GM12878 (cell line): ENCODE measurements at regions not wholly inside any gene's neighbourhood (a gene's known extent, or its start where the extent isn't known, plus 50 kb on each side); places are given as distances from the start of the nearest gene placed in this dataset.

Experiments
- ATAC-seq: fragments of 200-7000 bp; cut with Tn5 transposase; 3 replicates; pipeline ENCODE4 v1.9.1; 2020; ENCODE audit warnings: mild to moderate bottlenecking, moderate library complexity
- BruUV-seq: library from RNA; stranded (reverse); fragments of 400-500 nt; replicated peaks from 2 replicates; lab custom pipeline; 2021; lab: Mats Ljungman, UMichigan
- CTCF ChIA-PET: fragments of 300-600 bp; sonication (Branson Sonifier 250); formaldehyde crosslinking; extraction: SDS; loops from one replicate; lab custom pipeline; 2021; ENCODE audit warnings: inconsistent platforms; lab: Yijun Ruan, JAX
- POLR2A ChIA-PET: fragments of 350-600 bp; formaldehyde crosslinking; extraction: SDS; loops from one replicate; lab custom pipeline; 2021; ENCODE audit warnings: inconsistent platforms; lab: Charles Lee
- RAD21 ChIA-PET: fragments of 300-600 bp; sonication (Branson Sonifier 250); formaldehyde crosslinking; loops from one replicate; lab custom pipeline; 2023; ENCODE audit warnings: antibody characterized with exemption; ENCODE audit not compliant: unreplicated experiment; lab: Charles Lee
- SMC1A ChIA-PET: fragments of 300-600 bp; sonication (Branson Sonifier 250); formaldehyde crosslinking; loops from one replicate; lab custom pipeline; 2023; ENCODE audit not compliant: unreplicated experiment, uncharacterized antibody; lab: Charles Lee
- DNase-seq: peaks from one replicate; pipeline ENCODE4 v3.0.0-alpha.2; 2011; ENCODE audit warnings: low read depth, low spot score
- FAIRE-seq: peaks from 3 replicates; lab custom pipeline; 2011; peaks lifted over from hg19 to GRCh38; lab: Jason Lieb, UNC
- H2AFZ ChIP-seq: 2 replicates; pipeline ENCODE4 v1.6.0; 2011; ENCODE audit warnings: low read depth, low read length, control low read depth; ENCODE audit not compliant: control insufficient read depth
- H3K27ac ChIP-seq: 2 replicates; pipeline ENCODE4 v1.5.1; 2011; ENCODE audit warnings: control low read depth; ENCODE audit not compliant: control insufficient read depth, insufficient read depth
- H3K27me3 ChIP-seq, 2 experiments: replicated peaks in 1 of 2; 2 replicates each; pipeline versions ENCODE4 v1.6.0 to v1.6.1; 2011; ENCODE audit warnings: low read length in 1 of 2; ENCODE audit not compliant: control insufficient read depth in 2 of 2, insufficient read depth in 2 of 2
- H3K36me3 ChIP-seq, 2 experiments: 2 replicates each; pipeline ENCODE4 v1.5.1; 2011; ENCODE audit warnings: low read length in 1 of 2; ENCODE audit not compliant: control insufficient read depth in 2 of 2, insufficient read depth in 2 of 2
- H3K4me1 ChIP-seq: 2 replicates; pipeline ENCODE4 v1.6.1; 2011; ENCODE audit warnings: mild to moderate bottlenecking, low read length, moderate library complexity, mixed read lengths; ENCODE audit not compliant: control insufficient read depth, insufficient read depth
- H3K4me2 ChIP-seq: 2 replicates; pipeline ENCODE4 v1.6.0; 2011; ENCODE audit warnings: control low read depth; ENCODE audit not compliant: control insufficient read depth, insufficient read depth
- H3K4me3 ChIP-seq: fragments of 200-600 bp; sonication (generic); 2 replicates; pipeline ENCODE4 v1.5.1; 2016
- H3K79me2 ChIP-seq: 2 replicates; pipeline ENCODE4 v1.6.0; 2011; ENCODE audit warnings: low read length; ENCODE audit not compliant: control insufficient read depth, insufficient read depth
- H3K9ac ChIP-seq: 2 replicates; pipeline ENCODE4 v1.8.0; 2011; ENCODE audit warnings: low read length, control low read depth, mixed read lengths; ENCODE audit not compliant: control insufficient read depth, insufficient read depth
- H3K9me3 ChIP-seq: replicated peaks from 3 replicates; pipeline ENCODE4 v1.5.1; 2011; ENCODE audit warnings: mild to moderate bottlenecking, low read length; ENCODE audit not compliant: control insufficient read depth, insufficient read depth
- H4K20me1 ChIP-seq: 2 replicates; pipeline ENCODE4 v1.6.0; 2011; ENCODE audit not compliant: control insufficient read depth, insufficient read depth
- CHD1 ChIP-seq: IDR thresholded peaks from 2 replicates; pipeline ENCODE4 v1.6.1; 2012; ENCODE audit warnings: low read depth, low read length, improper control_type of control experiment
- DPF2 ChIP-seq: fragments of 450-650 bp; IDR thresholded peaks from 2 replicates; pipeline ENCODE4 v1.6.1; 2017; ENCODE audit warnings: mild to moderate bottlenecking
- GATAD2B ChIP-seq: fragments of 450-650 bp; conservative IDR thresholded peaks from 2 replicates; pipeline ENCODE4 v1.6.1; 2017; ENCODE audit warnings: low read depth, mild to moderate bottlenecking, moderate library complexity
- IRF5 ChIP-seq: fragments of 450-650 bp; IDR thresholded peaks from 2 replicates; pipeline ENCODE4 v1.6.1; 2017; ENCODE audit warnings: borderline replicate concordance
- MEF2A ChIP-seq: IDR thresholded peaks from 2 replicates; pipeline ENCODE4 v1.6.1; 2011; ENCODE audit warnings: low read depth, mild to moderate bottlenecking, low read length, moderate library complexity; ENCODE audit not compliant: insufficient read depth
- NBN ChIP-seq: fragments of 450-650 bp; IDR thresholded peaks from 2 replicates; pipeline ENCODE4 v1.6.1; 2016
- NR2F1 ChIP-seq: fragments of 450-650 bp; conservative IDR thresholded peaks from 2 replicates; pipeline ENCODE4 v1.6.1; 2017; ENCODE audit warnings: mild to moderate bottlenecking
- POU2F2 ChIP-seq: IDR thresholded peaks from 3 replicates; pipeline ENCODE4 v1.6.1; 2011; ENCODE audit warnings: low read depth, mild to moderate bottlenecking, low read length, borderline replicate concordance
- SIX5 ChIP-seq: IDR thresholded peaks from 2 replicates; pipeline ENCODE4 v1.6.1; 2011; ENCODE audit warnings: mild to moderate bottlenecking, low read depth, low read length, moderate library complexity; ENCODE audit not compliant: severe bottlenecking
- ZBTB33 ChIP-seq: fragments of 450-650 bp; IDR thresholded peaks from 2 replicates; pipeline ENCODE4 v1.6.1; 2017; ENCODE audit warnings: mild to moderate bottlenecking
- ZBTB40 ChIP-seq: fragments of 450-650 bp; IDR thresholded peaks from 2 replicates; pipeline ENCODE4 v1.6.1; 2016; ENCODE audit warnings: mild to moderate bottlenecking, moderate library complexity, borderline replicate concordance
- ZNF207 ChIP-seq: fragments of 450-650 bp; IDR thresholded peaks from 2 replicates; pipeline ENCODE4 v1.6.1; 2014; ENCODE audit warnings: antibody characterized with exemption, mild to moderate bottlenecking, borderline replicate concordance
- WGBS: methylation state at CpG from one replicate; pipeline ENCODE4 v1.1.6; 2016; ENCODE audit warnings: low lambda C conversion rate; ENCODE audit not compliant: insufficient replicate concordance, insufficient coverage; ENCODE audit errors: missing lambda C conversion rate; 5-methylcytosine and 5-hydroxymethylcytosine counted together
- in situ Hi-C: fragments of 300-500 bp; cut with MboI; formaldehyde crosslinking; loops from 9 replicates; pipeline ENCODE4 v1.14.3; 2018; ENCODE audit warnings: mixed read lengths
- intact Hi-C: fragments of 100-400 bp; cut with micrococcal nuclease; formaldehyde crosslinking; loops from one replicate; pipeline ENCODE4 v1.14.2; 2022; ENCODE audit not compliant: unreplicated experiment

GRCh38 chr6:153272201-153272980, 141.3 kb upstream of the RGS17 start (continued):
- no peak for TF ChIP-seq GATAD2B
- TF ChIP-seq CHD1 = no peak

GRCh38 chr6:153263489-153263888, 132.4 kb upstream of the RGS17 start:
- 13% methylated on average over 5 of the region's 5 CpGs for WGBS
- no peaks in the 10 kb centered on the region for H3K79me2 ChIP-seq
- no peaks in the 10 kb centered on the region; a peak in 1 of 4 replicates for H3K27me3 ChIP-seq
- intact Hi-C loops = no loop called here
- BruUV-seq = no TSS peak
- POLR2A ChIA-PET = no interaction called here
- H3K27ac ChIP-seq = no peak overlapping the region
- H3K9me3 ChIP-seq = no peaks in the 10 kb centered on the region
- in situ Hi-C loops = no loop called here
- H3K4me3 ChIP-seq = no peak overlapping the region
- no peaks in the 10 kb centered on the region for H3K4me1 ChIP-seq
- SMC1A ChIA-PET = interaction anchor here (0.7 kb wide), 1 partner anchor 33 kb away, joined by 3 read pairs; no protein-coding TSS in a partner anchor
- TF ChIP-seq ZNF207 = no peak
- no peak for TF ChIP-seq MEF2A
- TF ChIP-seq SIX5 = no peak
- TF ChIP-seq ZBTB33 = no peak
- TF ChIP-seq NR2F1 = no peak
- TF ChIP-seq ZBTB40 = no peak
- TF ChIP-seq IRF5 = no peak
- TF ChIP-seq POU2F2 = no peak
- no peak for TF ChIP-seq NBN
- TF ChIP-seq DPF2 = no peak
- CTCF ChIA-PET = no interaction called here
- H3K36me3 ChIP-seq = no peaks in the 10 kb centered on the region
- ATAC-seq (no peak), DNase-seq (no peak), FAIRE-seq (no peak)
- no peak overlapping the region for H3K4me2 ChIP-seq
- H4K20me1 ChIP-seq = no peaks in the 10 kb centered on the region
- RAD21 ChIA-PET = no interaction called here
- H3K9ac ChIP-seq = no peak overlapping the region
- no peak overlapping the region for H2AFZ ChIP-seq
